PC-3 (cell line): ENCODE measurements at regions not wholly inside any gene's neighbourhood (a gene's known extent, or its start where the extent isn't known, plus 50 kb on each side); places are given as distances from the start of the nearest gene placed in this dataset.

ENCODE experiments used
- CTCF ChIP-seq: fragments of 300-600 bp; sonication (generic); conservative IDR thresholded peaks from 2 replicates; pipeline ENCODE4 v1.5.1; 2017; ENCODE audit warnings: antibody characterized with exemption, low read depth, mild to moderate bottlenecking, low read length
- EZH2 ChIP-seq: fragments of 300-600 bp; sonication (generic); IDR thresholded peaks from one replicate; pipeline ENCODE4 v1.6.1; 2017; ENCODE audit warnings: antibody characterized with exemption, mild to moderate bottlenecking, low read length; ENCODE audit not compliant: unreplicated experiment
- EZH2phosphoT487 ChIP-seq: fragments of 300-600 bp; sonication (generic); IDR thresholded peaks from 2 replicates; pipeline ENCODE4 v1.6.1; 2018; ENCODE audit warnings: mild to moderate bottlenecking, antibody characterized with exemption, low read length, borderline replicate concordance

GRCh38 chr3:74470313-74470712, 144.1 kb downstream of the CNTN3 start:
- TF ChIP-seq EZH2: no peak
- no peak for TF ChIP-seq CTCF
- TF ChIP-seq EZH2phosphoT487: no peak
